ENCODE measurements at regions not wholly inside any gene's neighbourhood (a gene's known extent, or its start where the extent isn't known, plus 50 kb on each side); places are given as distances from the start of the nearest gene placed in this dataset.

DNA sequence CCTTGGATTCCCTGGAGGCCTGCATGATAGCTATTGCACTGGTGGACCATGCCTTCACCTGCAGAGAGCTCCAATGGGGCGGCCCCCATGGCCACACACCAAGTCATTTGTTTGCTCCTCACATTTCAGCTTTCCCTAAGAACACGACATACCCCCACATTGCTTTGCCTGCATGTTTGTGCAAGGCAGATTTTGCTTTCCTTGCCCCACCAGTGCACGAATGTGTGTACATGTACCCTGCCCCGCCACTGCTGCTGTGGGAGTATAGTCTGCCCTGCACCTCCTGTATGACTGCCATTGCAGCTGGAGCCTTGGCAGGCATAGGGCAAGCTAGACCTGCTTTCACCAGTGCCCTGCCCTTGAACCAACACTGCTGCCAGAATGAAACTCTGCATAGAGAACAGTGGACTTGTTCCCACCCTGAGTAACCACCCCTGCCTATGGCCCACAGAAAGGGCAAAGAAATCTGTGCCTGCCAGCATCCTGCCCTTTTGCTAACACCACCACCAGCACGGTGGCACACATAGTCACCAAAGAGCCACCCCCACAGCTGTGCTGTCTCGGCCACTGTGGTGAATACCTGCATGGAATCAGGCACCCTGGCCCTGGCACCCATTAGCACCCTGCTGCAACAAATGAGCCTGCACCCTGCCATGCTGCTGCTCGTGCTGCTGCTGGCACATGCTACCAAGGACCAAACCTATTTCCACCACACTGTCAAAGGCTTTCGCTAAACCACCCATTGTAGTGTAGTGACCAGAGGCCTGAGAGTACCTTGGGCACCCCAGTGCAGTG lies 661.7 kb upstream of the FAM241A start:
- no peak for TF ChIP-seq RCOR1 (IDR thresholded peaks at IDR 0.05; ENCODE audit: insufficient replicate concordance, low read length)
- no peak for TF ChIP-seq MAZ (IDR thresholded peaks at IDR 0.05; ENCODE audit: borderline replicate concordance, low read depth, low read length)
- no peak for TF ChIP-seq RFX5 (IDR thresholded peaks at IDR 0.05; ENCODE audit: low read depth, low read length)
- TF ChIP-seq, protein P1, sequence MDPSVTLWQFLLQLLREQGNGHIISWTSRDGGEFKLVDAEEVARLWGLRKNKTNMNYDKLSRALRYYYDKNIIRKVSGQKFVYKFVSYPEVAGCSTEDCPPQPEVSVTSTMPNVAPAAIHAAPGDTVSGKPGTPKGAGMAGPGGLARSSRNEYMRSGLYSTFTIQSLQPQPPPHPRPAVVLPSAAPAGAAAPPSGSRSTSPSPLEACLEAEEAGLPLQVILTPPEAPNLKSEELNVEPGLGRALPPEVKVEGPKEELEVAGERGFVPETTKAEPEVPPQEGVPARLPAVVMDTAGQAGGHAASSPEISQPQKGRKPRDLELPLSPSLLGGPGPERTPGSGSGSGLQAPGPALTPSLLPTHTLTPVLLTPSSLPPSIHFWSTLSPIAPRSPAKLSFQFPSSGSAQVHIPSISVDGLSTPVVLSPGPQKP (IDR thresholded peaks at IDR 0.05; ENCODE audit: borderline replicate concordance, low read depth, low read length): no peak
- TF ChIP-seq CEBPB (IDR thresholded peaks at IDR 0.05; ENCODE audit: low read depth, low read length): no peak
- TF ChIP-seq SMC3 (IDR thresholded peaks at IDR 0.05; ENCODE audit: low read depth, low read length): no peak
- TF ChIP-seq CHD1 (IDR thresholded peaks at IDR 0.05; ENCODE audit: low read depth, low read length): no peak
- TF ChIP-seq, protein P2, sequence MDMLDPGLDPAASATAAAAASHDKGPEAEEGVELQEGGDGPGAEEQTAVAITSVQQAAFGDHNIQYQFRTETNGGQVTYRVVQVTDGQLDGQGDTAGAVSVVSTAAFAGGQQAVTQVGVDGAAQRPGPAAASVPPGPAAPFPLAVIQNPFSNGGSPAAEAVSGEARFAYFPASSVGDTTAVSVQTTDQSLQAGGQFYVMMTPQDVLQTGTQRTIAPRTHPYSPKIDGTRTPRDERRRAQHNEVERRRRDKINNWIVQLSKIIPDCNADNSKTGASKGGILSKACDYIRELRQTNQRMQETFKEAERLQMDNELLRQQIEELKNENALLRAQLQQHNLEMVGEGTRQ (IDR thresholded peaks at IDR 0.05; ENCODE audit: low read depth, low read length): no peak
- no peak for TF ChIP-seq POLR2A (IDR thresholded peaks at IDR 0.05; ENCODE audit: low read depth, low read length)
- no peak for TF ChIP-seq BHLHE40 (IDR thresholded peaks at IDR 0.05; ENCODE audit: low read depth, low read length)
- TF ChIP-seq MXI1 (IDR thresholded peaks at IDR 0.05; ENCODE audit: borderline replicate concordance, low read depth, low read length): no peak
- TF ChIP-seq NFE2L2 (IDR thresholded peaks at IDR 0.05; ENCODE audit: low read depth, low read length): no peak
- no peak for TF ChIP-seq MAFK (IDR thresholded peaks at IDR 0.05; ENCODE audit: low read depth, low read length)
- TF ChIP-seq, protein P3, sequence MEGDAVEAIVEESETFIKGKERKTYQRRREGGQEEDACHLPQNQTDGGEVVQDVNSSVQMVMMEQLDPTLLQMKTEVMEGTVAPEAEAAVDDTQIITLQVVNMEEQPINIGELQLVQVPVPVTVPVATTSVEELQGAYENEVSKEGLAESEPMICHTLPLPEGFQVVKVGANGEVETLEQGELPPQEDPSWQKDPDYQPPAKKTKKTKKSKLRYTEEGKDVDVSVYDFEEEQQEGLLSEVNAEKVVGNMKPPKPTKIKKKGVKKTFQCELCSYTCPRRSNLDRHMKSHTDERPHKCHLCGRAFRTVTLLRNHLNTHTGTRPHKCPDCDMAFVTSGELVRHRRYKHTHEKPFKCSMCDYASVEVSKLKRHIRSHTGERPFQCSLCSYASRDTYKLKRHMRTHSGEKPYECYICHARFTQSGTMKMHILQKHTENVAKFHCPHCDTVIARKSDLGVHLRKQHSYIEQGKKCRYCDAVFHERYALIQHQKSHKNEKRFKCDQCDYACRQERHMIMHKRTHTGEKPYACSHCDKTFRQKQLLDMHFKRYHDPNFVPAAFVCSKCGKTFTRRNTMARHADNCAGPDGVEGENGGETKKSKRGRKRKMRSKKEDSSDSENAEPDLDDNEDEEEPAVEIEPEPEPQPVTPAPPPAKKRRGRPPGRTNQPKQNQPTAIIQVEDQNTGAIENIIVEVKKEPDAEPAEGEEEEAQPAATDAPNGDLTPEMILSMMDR (conservative IDR thresholded peaks at IDR 0.05; ENCODE audit: low read depth, low read length): no peak
- TF ChIP-seq FOS (IDR thresholded peaks at IDR 0.05; ENCODE audit: low read depth, low read length): no peak
- no peak for TF ChIP-seq RAD21 (IDR thresholded peaks at IDR 0.05; ENCODE audit: low read length)
- Histone ChIP-seq H3K4me3 (ENCODE audit: insufficient read depth, low read depth, low read length) (no peak overlapping the region), H2AK9ac (replicated peaks; ENCODE audit: low read depth, low read length, poor library complexity) (no peak overlapping the region), H3K27me3 (ENCODE audit: control insufficient read depth, insufficient read depth, low read length) (no peaks in the 10 kb centered on the region), H3K23ac (ENCODE audit: low read depth, low read length) (no peak overlapping the region), H3K56ac (ENCODE audit: extremely low read depth, insufficient read depth, low read length) (no peak overlapping the region), H3K14ac (replicated peaks; ENCODE audit: low read depth, low read length) (no peak overlapping the region), H4K5ac (ENCODE audit: low read depth, low read length) (no peak overlapping the region), H2BK120ac (ENCODE audit: low read depth, low read length) (no peak overlapping the region), H3K27ac (ENCODE audit: insufficient read depth, low read length) (no peak overlapping the region), H3K4me1 (ENCODE audit: control insufficient read depth, insufficient read depth, low read length) (no peaks in the 10 kb centered on the region), H3K4me2 (ENCODE audit: low read depth, low read length) (no peak overlapping the region), H3K4ac (ENCODE audit: low read depth, low read length) (0 out of 2 replicates have a peak overlapping the region, but pooled peaks have one; percentile 10), H2AK5ac (ENCODE audit: low read depth, low read length) (no peak overlapping the region), H4K8ac (ENCODE audit: low read depth in 2 of 2, low read length in 2 of 2) (no peak overlapping the region), H2BK15ac (ENCODE audit: low read depth, low read length) (no peak overlapping the region), H3K18ac (ENCODE audit: low read depth, low read length) (no peak overlapping the region), H2BK5ac (ENCODE audit: low read depth, low read length, poor library complexity, severe bottlenecking) (no peak overlapping the region), H4K91ac (ENCODE audit: insufficient read depth, low read depth, low read length) (no peak overlapping the region), H2AFZ (replicated peaks; ENCODE audit: low read length, poor library complexity) (peak overlapping the region; percentile 5), H4K20me1 (ENCODE audit: insufficient read depth, low read length) (no peaks in the 10 kb centered on the region), H3K36me3 (ENCODE audit: control insufficient read depth, insufficient read depth, low read length) (no peaks in the 10 kb centered on the region), H3K9me1 (ENCODE audit: insufficient read depth, low read length) (no peaks in the 10 kb centered on the region), H3K9me3 (ENCODE audit: control insufficient read depth, insufficient read depth, low read length) (no peaks in the 10 kb centered on the region), H2BK20ac (ENCODE audit: low read depth, low read length) (no peak overlapping the region), H3K9ac (ENCODE audit: low read depth, low read length) (no peak overlapping the region), H3K79me1 (ENCODE audit: low read depth in 1 of 2, low read length in 2 of 2) (no peaks in the 10 kb centered on the region)
- intact Hi-C loops (cut with micrococcal nuclease): no loop called here
- CTCF ChIA-PET: interaction anchor here (0.9 kb wide), 1 partner anchor 11 kb away, joined by 3 read pairs; no protein-coding TSS in a partner anchor
- dilution Hi-C loops (cut with HindIII; ENCODE audit: low sequenced_read_pairs, unreplicated experiment): no loop called here
- no TSS peak for BruUV-seq (replicated peaks)
- WGBS, 2 experiments (ENCODE audit: extremely low coverage in 2 of 2, insufficient read length in 1 of 2): 68% methylated on average over 2 of the region's 8 CpGs; no CpG with 5 or more reads in 1 of the 2 experiments
- in situ Hi-C loops (cut with MboI; ENCODE audit: low sequenced_read_pairs): no loop called here
- DNase-seq (no peak), ATAC-seq (ENCODE audit: low read depth) (no peak; the same call in 1 of the 2 replicates)
- POLR2A ChIA-PET (ENCODE audit: unreplicated experiment): no interaction called here

Measured in IMR-90 (cell line).